ENCODE measurements at regions not wholly inside any gene's neighbourhood (a gene's known extent, or its start where the extent isn't known, plus 50 kb on each side); places are given as distances from the start of the nearest gene placed in this dataset.
A peak's percentile ranks its signal among the peaks of the same experiment; 100 is the strongest.
"Not testable (repeated sequence)": the region's sequence is repeated elsewhere in the genome, so short reads cannot be mapped to it uniquely, and the experiment has no call there.

DNA sequence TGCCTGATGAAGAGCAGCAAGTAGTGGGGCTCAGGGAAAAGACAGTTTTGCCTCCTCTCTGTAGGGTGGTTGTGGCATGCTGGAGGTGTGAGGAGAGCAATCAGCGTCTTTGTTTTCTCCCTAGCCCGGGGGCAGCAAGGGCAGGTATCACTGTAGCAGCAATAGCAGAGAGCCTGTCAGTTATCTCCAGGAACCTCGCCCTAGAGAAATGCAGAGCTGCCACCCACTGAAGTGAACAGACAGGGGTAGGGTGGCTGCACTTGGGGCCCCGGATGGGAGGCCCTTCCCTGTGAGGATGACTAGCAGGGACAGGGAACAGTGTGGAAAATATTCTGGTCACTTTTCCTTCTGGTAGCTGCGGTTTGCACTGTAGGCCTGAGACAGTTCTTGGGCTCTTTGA is 886.5 kb downstream of the CDH8 start:
- H3K4me3 ChIP-seq (ENCODE audit: low read depth, low read length), result no peak overlapping the region
- TF ChIP-seq CTCF (IDR thresholded peaks at IDR 0.05; ENCODE audit: control insufficient read depth, extremely low read depth, insufficient read depth), result no peak
- DNase-seq (ENCODE audit: low read depth), result no peak

DNA sequence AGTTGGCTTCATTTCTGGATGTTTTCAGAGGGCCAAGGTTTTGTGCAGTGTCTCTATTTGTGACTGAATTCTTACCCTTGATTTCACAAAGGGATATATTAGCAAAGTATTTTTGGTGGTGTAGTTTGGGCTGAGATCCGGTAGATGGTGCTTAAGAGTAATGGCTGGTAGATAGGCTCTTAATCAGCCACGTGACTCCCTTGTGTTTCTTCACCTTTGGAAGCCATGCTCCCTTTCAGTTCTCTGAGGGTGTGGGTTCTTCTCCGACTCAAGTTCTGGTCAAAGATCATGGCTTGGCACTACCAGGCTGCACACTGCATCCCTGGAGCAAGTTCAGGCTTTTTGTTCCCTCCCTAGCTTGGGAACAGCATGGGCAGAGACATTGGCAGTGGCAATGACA is 887.3 kb downstream of the CDH8 start:
- H3K4me3 ChIP-seq (ENCODE audit: low read depth, low read length), result no peak overlapping the region
- DNase-seq (ENCODE audit: low read depth), result no peak
- peak; percentile 46 for TF ChIP-seq CTCF (IDR thresholded peaks at IDR 0.05; ENCODE audit: control insufficient read depth, extremely low read depth, insufficient read depth)

DNA sequence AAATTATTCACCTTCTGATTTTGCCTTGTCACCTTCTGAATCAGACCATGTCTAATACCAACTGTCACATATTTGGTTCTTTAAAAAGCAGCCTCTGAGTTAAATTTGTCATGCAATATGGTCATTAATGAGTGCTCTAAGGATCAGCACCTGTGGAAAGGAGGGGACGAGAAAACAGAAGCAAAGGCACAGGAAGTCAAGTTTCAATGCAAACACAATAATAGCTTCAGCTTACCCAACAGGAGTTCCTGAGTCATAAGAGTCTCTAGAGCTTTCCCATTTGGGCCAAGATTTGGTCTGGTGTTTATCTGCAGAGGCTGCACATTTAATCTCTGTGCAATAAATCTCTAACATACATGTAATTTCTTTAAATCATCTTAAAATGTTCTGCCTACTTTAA is 889.8 kb downstream of the CDH8 start:
- H3K4me3 ChIP-seq (ENCODE audit: low read depth, low read length), result no peak overlapping the region
- no peak for DNase-seq (ENCODE audit: low read depth)
- TF ChIP-seq CTCF (IDR thresholded peaks at IDR 0.05; ENCODE audit: control insufficient read depth, extremely low read depth, insufficient read depth), result no peak

DNA sequence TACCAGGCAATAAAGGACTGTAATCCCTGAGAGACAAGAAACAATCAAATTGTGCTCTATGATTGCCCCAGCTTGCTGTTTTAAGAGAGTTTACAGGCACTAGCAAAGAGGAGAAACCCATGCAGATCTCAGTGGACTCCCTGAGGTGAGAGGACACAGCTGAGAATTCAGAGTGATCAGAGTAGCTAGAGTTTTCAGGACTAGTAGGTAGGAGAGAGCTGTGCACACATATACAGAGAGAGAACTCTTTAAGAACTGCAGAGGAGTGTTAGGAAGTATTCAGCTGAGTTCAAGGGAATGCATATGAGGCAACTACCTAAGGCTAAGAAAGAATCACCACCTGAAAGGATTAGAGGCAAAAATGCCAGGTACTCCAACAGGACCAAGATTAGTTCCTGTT is 904.8 kb downstream of the CDH8 start:
- no peak overlapping the region for H3K4me3 ChIP-seq (ENCODE audit: low read depth, low read length)
- no peak for TF ChIP-seq CTCF (IDR thresholded peaks at IDR 0.05; ENCODE audit: control insufficient read depth, extremely low read depth, insufficient read depth)
- DNase-seq (ENCODE audit: low read depth), result no peak

- H3K4me3 ChIP-seq (ENCODE audit: low read depth, low read length), result no peak overlapping the region
- no peak for DNase-seq (ENCODE audit: low read depth)
These were observed 907.5 kb downstream of the CDH8 start for GRCh38 chr16:61128545-61129323.

DNA sequence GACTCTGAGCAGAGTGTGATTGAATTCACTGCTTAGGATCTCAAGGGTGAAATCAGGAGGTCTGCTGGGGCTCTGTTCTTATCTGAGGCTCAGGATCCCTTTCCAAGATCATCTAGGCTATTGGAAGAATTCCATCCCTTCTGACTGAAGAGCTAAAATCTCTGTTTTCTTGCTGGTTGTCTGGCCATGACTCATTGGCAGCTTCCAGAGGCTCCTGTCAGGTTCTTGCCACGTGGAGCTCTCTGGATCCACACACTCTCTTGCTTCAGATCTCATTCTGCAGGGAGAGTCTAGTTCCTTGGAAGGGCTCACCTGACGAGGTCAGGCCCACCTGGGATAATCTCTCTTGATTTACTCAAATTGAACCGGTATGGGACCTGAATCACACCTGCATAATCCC is 930.7 kb downstream of the CDH8 start:
- no peak for TF ChIP-seq CTCF (IDR thresholded peaks at IDR 0.05; ENCODE audit: control insufficient read depth, extremely low read depth, insufficient read depth)
- no peak for DNase-seq (ENCODE audit: low read depth)
- H3K4me3 ChIP-seq (ENCODE audit: low read depth, low read length), result no peak overlapping the region

More at GRCh38 chr16:61128545-61129323, 907.5 kb downstream of the CDH8 start:
- TF ChIP-seq CTCF (IDR thresholded peaks at IDR 0.05; ENCODE audit: control insufficient read depth, extremely low read depth, insufficient read depth), result no peak

DNA sequence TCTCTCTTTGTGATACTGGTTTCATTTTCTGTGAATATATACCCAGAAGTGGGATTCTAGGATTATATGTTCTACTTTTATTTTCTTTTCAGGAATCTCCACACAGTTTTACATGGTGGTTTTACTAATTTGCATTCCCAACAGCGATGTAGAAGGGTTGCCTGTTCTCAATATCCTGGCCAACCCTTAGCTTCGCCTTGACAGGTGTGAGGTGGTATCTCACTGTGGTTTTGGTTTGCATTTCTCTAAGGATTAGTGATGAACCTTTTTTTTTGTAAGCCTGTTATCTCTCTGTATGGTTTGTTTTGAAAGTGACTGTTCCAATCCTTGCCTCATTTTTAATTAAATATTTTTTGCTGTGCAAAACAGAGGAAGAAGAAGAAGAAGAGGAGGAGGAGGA is 937.7 kb downstream of the CDH8 start:
- DNase-seq (ENCODE audit: low read depth), result no peak
- no peak overlapping the region for H3K4me3 ChIP-seq (ENCODE audit: low read depth, low read length)
- TF ChIP-seq CTCF (IDR thresholded peaks at IDR 0.05; ENCODE audit: control insufficient read depth, extremely low read depth, insufficient read depth), result no peak

DNA sequence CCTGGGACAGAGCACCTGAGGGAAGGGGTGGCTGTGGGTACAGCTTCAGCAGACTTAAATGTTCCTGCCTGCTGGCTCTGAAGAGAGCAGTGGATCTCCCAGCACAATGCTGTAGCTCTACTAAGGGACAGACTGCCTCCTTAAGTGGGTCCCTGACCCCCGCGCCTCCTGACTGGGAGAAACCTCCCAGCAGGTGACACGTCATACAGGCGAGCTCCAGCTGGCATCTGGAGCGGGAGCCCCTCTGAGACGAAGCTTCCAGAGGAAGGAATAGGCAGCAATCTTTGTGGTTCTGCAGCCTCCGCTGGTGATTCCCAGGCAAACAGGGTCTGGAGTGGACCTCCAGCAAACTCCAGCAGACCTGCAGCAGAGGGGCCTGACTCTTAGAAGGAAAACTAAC is 944.9 kb downstream of the CDH8 start:
- H3K4me3 ChIP-seq (ENCODE audit: low read depth, low read length); DNase-seq (ENCODE audit: low read depth): not testable (repeated sequence)

Measured in LNCaP clone FGC (cell line).